ENCODE measurements at regions not wholly inside any gene's neighbourhood (a gene's known extent, or its start where the extent isn't known, plus 50 kb on each side); places are given as distances from the start of the nearest gene placed in this dataset.

GRCh38 chr14:65352964-65353530, 59.5 kb upstream of the FUT8 start:
- TF ChIP-seq TAF1 (IDR thresholded peaks at IDR 0.05; ENCODE audit: borderline replicate concordance, insufficient read depth, low read length): no peak
- no peak for TF ChIP-seq POLR2AphosphoS5 (IDR thresholded peaks at IDR 0.05; ENCODE audit: low read depth, low read length)
- TF ChIP-seq, protein P1, sequence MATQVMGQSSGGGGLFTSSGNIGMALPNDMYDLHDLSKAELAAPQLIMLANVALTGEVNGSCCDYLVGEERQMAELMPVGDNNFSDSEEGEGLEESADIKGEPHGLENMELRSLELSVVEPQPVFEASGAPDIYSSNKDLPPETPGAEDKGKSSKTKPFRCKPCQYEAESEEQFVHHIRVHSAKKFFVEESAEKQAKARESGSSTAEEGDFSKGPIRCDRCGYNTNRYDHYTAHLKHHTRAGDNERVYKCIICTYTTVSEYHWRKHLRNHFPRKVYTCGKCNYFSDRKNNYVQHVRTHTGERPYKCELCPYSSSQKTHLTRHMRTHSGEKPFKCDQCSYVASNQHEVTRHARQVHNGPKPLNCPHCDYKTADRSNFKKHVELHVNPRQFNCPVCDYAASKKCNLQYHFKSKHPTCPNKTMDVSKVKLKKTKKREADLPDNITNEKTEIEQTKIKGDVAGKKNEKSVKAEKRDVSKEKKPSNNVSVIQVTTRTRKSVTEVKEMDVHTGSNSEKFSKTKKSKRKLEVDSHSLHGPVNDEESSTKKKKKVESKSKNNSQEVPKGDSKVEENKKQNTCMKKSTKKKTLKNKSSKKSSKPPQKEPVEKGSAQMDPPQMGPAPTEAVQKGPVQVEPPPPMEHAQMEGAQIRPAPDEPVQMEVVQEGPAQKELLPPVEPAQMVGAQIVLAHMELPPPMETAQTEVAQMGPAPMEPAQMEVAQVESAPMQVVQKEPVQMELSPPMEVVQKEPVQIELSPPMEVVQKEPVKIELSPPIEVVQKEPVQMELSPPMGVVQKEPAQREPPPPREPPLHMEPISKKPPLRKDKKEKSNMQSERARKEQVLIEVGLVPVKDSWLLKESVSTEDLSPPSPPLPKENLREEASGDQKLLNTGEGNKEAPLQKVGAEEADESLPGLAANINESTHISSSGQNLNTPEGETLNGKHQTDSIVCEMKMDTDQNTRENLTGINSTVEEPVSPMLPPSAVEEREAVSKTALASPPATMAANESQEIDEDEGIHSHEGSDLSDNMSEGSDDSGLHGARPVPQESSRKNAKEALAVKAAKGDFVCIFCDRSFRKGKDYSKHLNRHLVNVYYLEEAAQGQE (IDR thresholded peaks at IDR 0.05; ENCODE audit: insufficient read depth in 1 of 2, low read depth in 2 of 2, low read length in 2 of 2): no peak
